CD14-positive monocyte (primary cell): ENCODE measurements at regions not wholly inside any gene's neighbourhood (a gene's known extent, or its start where the extent isn't known, plus 50 kb on each side); places are given as distances from the start of the nearest gene placed in this dataset.
"Not testable (repeated sequence)": the region's sequence is repeated elsewhere in the genome, so short reads cannot be mapped to it uniquely, and the experiment has no call there.

ENCODE experiments used
- DNase-seq, 3 donors: peaks; one replicate each; pipeline ENCODE4 v3.0.0-alpha.2; 2011 to 2022
- H2AFZ ChIP-seq: 2 replicates; pipeline ENCODE4 v1.6.0; 2012; ENCODE audit warnings: mild to moderate bottlenecking, low read depth, low read length, inconsistent platforms; ENCODE audit not compliant: insufficient read depth, poor library complexity, severe bottlenecking
- H3K27ac ChIP-seq, 2 donors: 1 replicate in 1 of 2; 2 replicates in 1 of 2; pipeline ENCODE4 v1.5.1; 2012 to 2013; ENCODE audit warnings: low read length in 2 of 2, control low read depth in 1 of 2, inconsistent platforms in 1 of 2, low read depth in 1 of 2, mild to moderate bottlenecking in 1 of 2
- H3K27me3 ChIP-seq, 2 donors: one replicate each; pipeline versions ENCODE4 v1.6.0 to v1.6.1; 2011 to 2013; ENCODE audit warnings: low read length in 2 of 2; ENCODE audit not compliant: control insufficient read depth in 2 of 2, insufficient read depth in 2 of 2
- H3K36me3 ChIP-seq, 2 donors: replicated peaks in 1 of 2; 1 replicate in 1 of 2; 2 replicates in 1 of 2; pipeline versions ENCODE4 v1.5.1 to v1.6.1; 2012 to 2013; ENCODE audit warnings: low read length in 2 of 2, control low read depth in 1 of 2, inconsistent platforms in 1 of 2, mild to moderate bottlenecking in 1 of 2; ENCODE audit not compliant: insufficient read depth in 2 of 2, control insufficient read depth in 1 of 2
- H3K4me1 ChIP-seq, 2 donors: 1 replicate in 1 of 2; 2 replicates in 1 of 2; pipeline versions ENCODE4 v1.5.1 to v1.6.1; 2012 to 2013; ENCODE audit warnings: low read length in 2 of 2, control low read depth in 1 of 2, inconsistent platforms in 1 of 2, mild to moderate bottlenecking in 1 of 2, moderate library complexity in 1 of 2; ENCODE audit not compliant: insufficient read depth in 2 of 2, control insufficient read depth in 1 of 2
- H3K4me2 ChIP-seq: replicated peaks from 2 replicates; pipeline ENCODE3; 2012; ENCODE audit warnings: low read length, moderate library complexity, mild to moderate bottlenecking; ENCODE audit not compliant: poor library complexity, severe bottlenecking; ENCODE audit errors: extremely low read depth
- H3K4me3 ChIP-seq, 3 experiments: fragments of 200-600 bp in 1 of 3; sonication (generic) in 1 of 3; replicated peaks in 1 of 3; 1 replicate in 2 of 3; 2 replicates in 1 of 3; pipeline ENCODE4 v1.5.1; 2011 to 2013; ENCODE audit warnings: low read length in 3 of 3, mild to moderate bottlenecking in 3 of 3, control low read depth in 2 of 3, low read depth in 2 of 3, inconsistent platforms in 1 of 3, moderate library complexity in 1 of 3
- H3K79me2 ChIP-seq: 2 replicates; pipeline ENCODE4 v1.6.0; 2012; ENCODE audit warnings: mild to moderate bottlenecking, control low read depth, inconsistent platforms, low read length, moderate library complexity; ENCODE audit not compliant: insufficient read depth
- H3K9ac ChIP-seq: 2 replicates; pipeline ENCODE4 v1.6.0; 2017; ENCODE audit warnings: low read length, mild to moderate bottlenecking; ENCODE audit not compliant: insufficient read depth, poor library complexity, severe bottlenecking
- H3K9me3 ChIP-seq, 2 donors: replicated peaks in 1 of 2; 1 replicate in 1 of 2; 2 replicates in 1 of 2; pipeline versions ENCODE4 v1.5.1 to v1.6.1; 2012 to 2013; ENCODE audit warnings: low read length in 2 of 2, control low read depth in 1 of 2; ENCODE audit not compliant: control insufficient read depth in 1 of 2, insufficient read depth in 1 of 2
- H4K20me1 ChIP-seq: 2 replicates; pipeline ENCODE4 v1.6.0; 2012; ENCODE audit warnings: mild to moderate bottlenecking, low read length, control low read depth, moderate library complexity; ENCODE audit not compliant: insufficient read depth
- H3K27ac Mint-ChIP-seq, 7 donors: one replicate each; pipeline ENCODE4 v1.8.0; 2020; ENCODE audit warnings: mild to moderate bottlenecking in 7 of 7, mixed read lengths in 7 of 7, moderate library complexity in 6 of 7, inconsistent platforms in 2 of 7
- H3K27me3 Mint-ChIP-seq, 3 donors: one replicate each; pipeline ENCODE4 v1.8.0; 2021 to 2022; ENCODE audit warnings: low read depth in 3 of 3, mild to moderate bottlenecking in 3 of 3, mixed read lengths in 3 of 3, moderate library complexity in 3 of 3, inconsistent platforms in 1 of 3
- H3K36me3 Mint-ChIP-seq, 2 donors: one replicate each; pipeline ENCODE4 v1.8.0; 2020; ENCODE audit warnings: mixed read lengths in 2 of 2, inconsistent platforms in 1 of 2, mild to moderate bottlenecking in 1 of 2
- H3K4me1 Mint-ChIP-seq: one replicate; pipeline ENCODE4 v1.8.0; 2020; ENCODE audit warnings: mild to moderate bottlenecking, mixed read lengths
- H3K4me3 Mint-ChIP-seq, 2 donors: one replicate each; pipeline ENCODE4 v1.8.0; 2020; ENCODE audit warnings: mild to moderate bottlenecking in 2 of 2, mixed read lengths in 2 of 2, moderate library complexity in 1 of 2
- H3K9me3 Mint-ChIP-seq, 7 donors: one replicate each; pipeline ENCODE4 v1.8.0; 2020 to 2022; ENCODE audit warnings: mixed read lengths in 7 of 7, mild to moderate bottlenecking in 6 of 7, moderate library complexity in 6 of 7, inconsistent platforms in 2 of 7
- CTCF ChIP-seq: fragments of 200-600 bp; IDR thresholded peaks from one replicate; pipeline ENCODE4 v1.8.0; 2022; ENCODE audit warnings: antibody characterized with exemption, mild to moderate bottlenecking
- WGBS: methylation state at CpG from one replicate; pipeline ENCODE4 v1.1.5; 2013; ENCODE audit warnings: missing lambda C conversion rate; ENCODE audit not compliant: insufficient coverage; 5-methylcytosine and 5-hydroxymethylcytosine counted together
- intact Hi-C, 2 donors: fragments of 100-400 bp; cut with micrococcal nuclease; formaldehyde crosslinking; loops; one replicate each; pipeline versions ENCODE4 v1.15.0 to v1.15.1; 2023

DNA sequence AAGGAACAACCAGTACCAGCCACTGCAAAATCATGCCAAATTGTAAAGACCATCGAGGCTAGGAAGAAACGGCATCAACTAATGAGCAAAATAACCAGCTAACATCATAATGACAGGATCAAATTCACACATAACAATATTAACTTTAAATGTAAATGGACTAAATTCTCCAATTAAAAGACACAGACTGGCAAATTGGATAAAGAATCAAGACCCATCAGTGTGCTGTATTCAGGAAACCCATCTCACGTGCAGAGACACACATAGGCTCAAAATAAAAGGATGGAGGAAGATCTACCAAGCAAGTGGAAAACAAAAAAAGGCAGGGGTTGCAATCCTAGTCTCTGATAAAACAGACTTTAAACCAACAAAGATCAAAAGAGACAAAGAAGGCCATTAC lies 97.6 kb downstream of the GPX5 start:
- H3K4me2 ChIP-seq, H3K79me2 ChIP-seq, DNase-seq, H3K9me3 ChIP-seq, H3K27ac Mint-ChIP-seq, H3K4me1 Mint-ChIP-seq, H3K4me3 Mint-ChIP-seq, H3K36me3 ChIP-seq, H2AFZ ChIP-seq, H3K9ac ChIP-seq, H3K27ac ChIP-seq, H4K20me1 ChIP-seq, H3K4me3 ChIP-seq, H3K4me1 ChIP-seq, H3K36me3 Mint-ChIP-seq, intact Hi-C loops: not testable (repeated sequence)
- no CpG with 5 or more reads among the region's 3 CpGs for WGBS
- Mint-ChIP-seq H3K9me3 (peaks cover 8 to 26% (median 21%) of the 10 kb centered on the region in 7 donors), H3K27me3 (peaks cover 12 to 21% (median 16%) of the 10 kb centered on the region in 3 donors)
- H3K27me3 ChIP-seq, result peaks cover 0 to 13% of the 10 kb centered on the region in 2 donors

DNA sequence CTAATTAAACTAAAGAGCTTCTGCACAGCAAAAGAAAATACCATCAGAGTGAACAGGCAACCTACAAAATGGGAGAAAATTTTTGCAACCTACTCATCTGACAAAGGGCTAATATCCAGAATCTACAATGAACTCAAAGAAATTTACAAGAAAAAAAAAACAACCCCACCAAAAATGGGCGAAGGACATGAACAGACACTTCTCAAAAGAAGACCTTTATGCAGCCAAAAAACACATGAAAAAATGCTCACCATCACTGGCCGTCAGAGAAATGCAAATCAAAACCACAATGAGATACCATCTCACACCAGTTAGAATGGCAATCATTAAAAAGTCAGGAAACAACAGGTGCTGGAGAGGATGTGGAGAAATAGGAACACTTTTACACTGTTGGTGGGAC lies 100.7 kb downstream of the GPX5 start:
- H3K27ac Mint-ChIP-seq, H3K79me2 ChIP-seq, H3K4me2 ChIP-seq, H3K36me3 ChIP-seq, DNase-seq, H3K27me3 Mint-ChIP-seq, H3K4me3 Mint-ChIP-seq, H3K9ac ChIP-seq, H2AFZ ChIP-seq, H3K4me1 ChIP-seq, H3K27me3 ChIP-seq, H4K20me1 ChIP-seq, H3K4me3 ChIP-seq, H3K27ac ChIP-seq, intact Hi-C loops, H3K4me1 Mint-ChIP-seq, H3K36me3 Mint-ChIP-seq, H3K9me3 ChIP-seq: not testable (repeated sequence)
- WGBS, result no CpG with 5 or more reads among the region's 2 CpGs
- H3K9me3 Mint-ChIP-seq, result peaks cover 2 to 19% (median 11%) of the 10 kb centered on the region in 7 donors

DNA sequence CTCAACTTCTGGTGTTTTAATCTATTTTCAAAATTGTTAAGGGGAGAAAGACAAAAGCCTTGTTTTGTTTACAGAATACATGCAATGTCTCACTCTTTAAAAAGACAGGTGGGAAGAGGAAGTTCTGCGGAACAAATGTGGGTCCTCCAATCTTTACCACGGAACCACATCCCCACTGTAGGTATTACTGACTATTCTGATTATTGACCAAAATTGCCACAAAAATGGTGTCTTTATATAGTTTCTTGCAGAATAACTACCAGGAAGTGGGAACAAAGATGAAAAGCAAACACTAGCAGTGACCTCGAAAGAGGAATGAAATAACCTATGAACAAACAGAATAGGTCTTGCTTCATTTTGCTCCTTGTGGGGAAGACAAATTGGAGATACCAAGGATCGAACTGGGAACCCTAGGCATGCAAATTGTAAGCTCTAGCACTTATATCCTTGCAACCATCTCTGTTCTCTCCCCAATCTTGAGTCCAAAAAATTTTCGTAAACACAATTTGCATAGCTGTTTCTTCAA lies 106.7 kb downstream of the GPX5 start:
- H3K27ac ChIP-seq, result no peak overlapping the region
- no peaks in the 10 kb centered on the region for H3K4me1 ChIP-seq
- DNase-seq, result no peak
- no peak overlapping the region for H3K27ac Mint-ChIP-seq
- peaks cover 40 to 56% (median 46%) of the 10 kb centered on the region in 3 donors for H3K27me3 Mint-ChIP-seq
- no peak overlapping the region for H3K4me3 Mint-ChIP-seq
- H3K4me3 ChIP-seq, result no peak overlapping the region
- no peak overlapping the region for H3K4me2 ChIP-seq
- peaks cover 37 to 44% of the 10 kb centered on the region in 2 donors for H3K27me3 ChIP-seq
- no peaks in the 10 kb centered on the region for H3K36me3 Mint-ChIP-seq
- peaks cover 7 to 45% of the 10 kb centered on the region in 2 donors for H3K9me3 ChIP-seq
- H2AFZ ChIP-seq, result no peak overlapping the region
- no peaks in the 10 kb centered on the region for H3K79me2 ChIP-seq
- H3K9me3 Mint-ChIP-seq, result peaks cover 3 to 22% (median 16%) of the 10 kb centered on the region in 7 donors
- TF ChIP-seq CTCF, result no peak
- no peaks in the 10 kb centered on the region for H3K36me3 ChIP-seq
- intact Hi-C loops, result no loop called here
- H4K20me1 ChIP-seq, result no peaks in the 10 kb centered on the region
- WGBS, result 48% methylated on average over 2 of the region's 5 CpGs
- no peak overlapping the region for H3K9ac ChIP-seq
- peaks cover 5% of the 10 kb centered on the region for H3K4me1 Mint-ChIP-seq
